Limb (tissue), 2 donors: ENCODE measurements at regions not wholly inside any gene's neighbourhood (a gene's known extent, or its start where the extent isn't known, plus 50 kb on each side); places are given as distances from the start of the nearest gene placed in this dataset.
"Not testable (repeated sequence)": the region's sequence is repeated elsewhere in the genome, so short reads cannot be mapped to it uniquely, and the experiment has no call there.

ENCODE experiments used
- DNase-seq, 2 donors: peaks; one replicate each; pipeline ENCODE4 v3.0.0-alpha.2; 2016; ENCODE audit errors: extremely low spot score in 2 of 2

- DNase-seq: no peak
These were observed 247.9 kb downstream of the ZPLD1 start for GRCh38 chr3:102682741-102683140.

GRCh38 chr3:102686792-102687191, 252.0 kb downstream of the ZPLD1 start:
- DNase-seq: no peak

- no peak for DNase-seq
These were observed 253.2 kb downstream of the ZPLD1 start for GRCh38 chr3:102687851-102688555.

- DNase-seq: no peak
These were observed 253.7 kb downstream of the ZPLD1 start for GRCh38 chr3:102688556-102688930.

- no peak for DNase-seq
These were observed 256.7 kb downstream of the ZPLD1 start for GRCh38 chr3:102691507-102691906.

GRCh38 chr3:102699104-102699818, 264.4 kb downstream of the ZPLD1 start:
- DNase-seq: no peak

GRCh38 chr3:102699819-102700140, 265.0 kb downstream of the ZPLD1 start:
- no peak for DNase-seq

- no peak for DNase-seq
These were observed 278.1 kb downstream of the ZPLD1 start for GRCh38 chr3:102712896-102713295.

GRCh38 chr3:102714567-102714966, 279.8 kb downstream of the ZPLD1 start:
- DNase-seq: peak in 1 of 2 donors; percentile 27

GRCh38 chr3:102715030-102715697, 280.3 kb downstream of the ZPLD1 start:
- DNase-seq: no peak

GRCh38 chr3:102718651-102719050, 283.8 kb downstream of the ZPLD1 start:
- no peak for DNase-seq

- no peak for DNase-seq
These were observed 287.5 kb downstream of the ZPLD1 start for GRCh38 chr3:102722317-102722716.

- DNase-seq: no peak
These were observed 292.5 kb downstream of the ZPLD1 start for GRCh38 chr3:102727340-102727739.

- not testable (repeated sequence) for DNase-seq
These were observed 297.8 kb downstream of the ZPLD1 start for GRCh38 chr3:102732581-102732980.

- DNase-seq: peak in 1 of 2 donors; percentile 17
These were observed 299.2 kb downstream of the ZPLD1 start for GRCh38 chr3:102733791-102734563.

GRCh38 chr3:102735311-102735710, 300.5 kb downstream of the ZPLD1 start:
- DNase-seq: no peak

GRCh38 chr3:102736288-102736974, 301.6 kb downstream of the ZPLD1 start:
- no peak for DNase-seq

GRCh38 chr3:102736975-102737304, 302.1 kb downstream of the ZPLD1 start:
- DNase-seq: no peak

GRCh38 chr3:102737353-102737752, 302.5 kb downstream of the ZPLD1 start:
- no peak for DNase-seq

GRCh38 chr3:102741105-102741504, 306.3 kb downstream of the ZPLD1 start:
- DNase-seq: no peak

GRCh38 chr3:102741694-102742093, 306.9 kb downstream of the ZPLD1 start:
- DNase-seq: no peak
